ACC112 (cell line): ENCODE measurements at regions not wholly inside any gene's neighbourhood (a gene's known extent, or its start where the extent isn't known, plus 50 kb on each side); places are given as distances from the start of the nearest gene placed in this dataset.
"Not testable (repeated sequence)": the region's sequence is repeated elsewhere in the genome, so short reads cannot be mapped to it uniquely, and the experiment has no call there.

Experiments used
- H2AFZ ChIP-seq: fragments of 200-600 bp; sonication (generic); one replicate; pipeline ENCODE4 v1.6.0; 2017; ENCODE audit warnings: antibody characterized with exemption, low read length; ENCODE audit not compliant: unreplicated experiment
- H3K27ac ChIP-seq: fragments of 200-600 bp; sonication (generic); 2 replicates; pipeline ENCODE4 v1.5.1; 2014; ENCODE audit warnings: low read depth, mild to moderate bottlenecking, antibody characterized with exemption, low read length, moderate library complexity
- H3K27me3 ChIP-seq: fragments of 200-600 bp; sonication (generic); 2 replicates; pipeline ENCODE4 v1.6.1; 2014; ENCODE audit warnings: mild to moderate bottlenecking, antibody characterized with exemption, low read length, moderate library complexity, mixed read lengths; ENCODE audit not compliant: insufficient read depth
- H3K36me3 ChIP-seq: fragments of 200-600 bp; sonication (generic); 2 replicates; pipeline ENCODE4 v1.6.1; 2016; ENCODE audit warnings: mild to moderate bottlenecking, antibody characterized with exemption, low read length, moderate library complexity, mixed read lengths; ENCODE audit not compliant: insufficient read depth
- H3K4me1 ChIP-seq: fragments of 200-600 bp; sonication (generic); one replicate; pipeline ENCODE4 v1.6.1; 2016; ENCODE audit warnings: low read length, mixed read lengths; ENCODE audit not compliant: insufficient read depth, unreplicated experiment, control insufficient read depth
- H3K4me3 ChIP-seq: fragments of 200-600 bp; sonication (generic); 2 replicates; pipeline ENCODE4 v1.5.1; 2014; ENCODE audit warnings: mild to moderate bottlenecking, low read depth, low read length
- H3K79me2 ChIP-seq: fragments of 200-600 bp; sonication (generic); one replicate; pipeline ENCODE4 v1.6.0; 2016; ENCODE audit warnings: low read length; ENCODE audit not compliant: control insufficient read depth, unreplicated experiment, insufficient read depth

DNA sequence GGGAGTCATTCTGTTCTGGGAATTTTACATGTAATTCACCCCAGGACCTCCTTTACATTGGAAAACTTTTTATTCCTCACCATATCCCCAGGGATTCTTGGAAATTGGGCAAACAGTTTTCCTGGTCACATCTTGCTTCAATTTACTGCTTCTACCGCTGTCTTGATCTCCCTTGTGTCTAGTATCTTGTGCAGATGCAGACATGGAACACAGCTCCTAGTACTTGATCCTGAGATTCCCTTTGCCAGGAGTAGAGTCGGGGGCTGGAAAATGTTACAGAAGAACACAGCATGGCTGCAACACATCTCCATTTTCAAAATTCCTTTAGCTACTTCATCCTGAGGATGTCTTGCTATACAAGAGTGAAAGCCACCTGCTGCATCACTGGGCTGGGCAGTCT, 472.8 kb downstream of the PLCL1 start:
- no peaks in the 10 kb centered on the region for H3K4me1 ChIP-seq
- H3K4me3 ChIP-seq: no peak overlapping the region
- no peak overlapping the region for H2AFZ ChIP-seq
- H3K36me3 ChIP-seq: no peaks in the 10 kb centered on the region
- no peak overlapping the region for H3K27ac ChIP-seq
- no peaks in the 10 kb centered on the region for H3K79me2 ChIP-seq
- peaks cover 4% of the 10 kb centered on the region for H3K27me3 ChIP-seq

DNA sequence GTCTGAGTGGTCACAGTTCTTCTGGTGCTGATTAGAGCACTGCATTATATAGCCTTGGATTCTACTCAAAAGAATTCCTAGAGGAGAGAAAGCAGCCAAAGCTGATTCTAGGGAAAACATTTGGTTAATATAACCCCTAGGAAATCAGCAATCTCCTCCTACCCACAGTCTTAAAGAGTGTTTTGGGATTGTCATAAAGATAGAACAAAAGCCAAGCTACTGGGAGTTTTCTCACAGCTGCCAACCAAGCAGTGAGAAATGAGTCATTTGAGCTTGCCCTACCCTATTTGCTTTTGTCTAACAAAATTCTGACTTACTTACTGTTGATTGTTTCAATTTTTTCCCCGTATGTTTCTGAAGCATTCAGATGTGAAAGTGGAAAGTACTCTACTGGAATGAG, 469.3 kb downstream of the PLCL1 start:
- no peak overlapping the region for H2AFZ ChIP-seq

DNA sequence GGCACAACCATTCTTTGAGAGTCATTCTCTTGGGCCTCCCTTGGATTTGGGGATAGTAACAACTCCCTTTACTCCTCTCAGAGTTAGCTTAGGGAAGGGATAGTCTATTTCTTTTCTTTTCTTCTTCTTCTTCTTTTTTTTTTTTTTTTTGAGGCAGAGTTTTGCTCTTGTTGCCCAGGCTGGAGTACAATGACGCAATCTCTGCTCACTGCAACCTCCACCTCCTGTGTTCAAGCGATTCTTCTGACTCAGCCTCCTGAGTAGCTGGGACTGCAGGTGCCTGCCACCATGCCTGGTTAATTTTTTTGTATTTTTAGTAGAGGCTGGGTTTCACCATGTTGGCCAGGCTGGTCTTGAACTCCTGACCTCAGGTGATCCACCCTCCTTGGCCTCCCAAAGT, 465.8 kb downstream of the PLCL1 start:
- H3K79me2 ChIP-seq, H3K4me1 ChIP-seq, H2AFZ ChIP-seq, H3K4me3 ChIP-seq, H3K36me3 ChIP-seq, H3K27me3 ChIP-seq, H3K27ac ChIP-seq: not testable (repeated sequence)

More for the DNA sequence above, 469.3 kb downstream of the PLCL1 start:
- Histone ChIP-seq H3K27me3 (peaks cover 4% of the 10 kb centered on the region), H3K4me3 (no peak overlapping the region), H3K79me2 (no peaks in the 10 kb centered on the region), H3K4me1 (no peaks in the 10 kb centered on the region), H3K36me3 (no peaks in the 10 kb centered on the region), H3K27ac (no peak overlapping the region)

DNA sequence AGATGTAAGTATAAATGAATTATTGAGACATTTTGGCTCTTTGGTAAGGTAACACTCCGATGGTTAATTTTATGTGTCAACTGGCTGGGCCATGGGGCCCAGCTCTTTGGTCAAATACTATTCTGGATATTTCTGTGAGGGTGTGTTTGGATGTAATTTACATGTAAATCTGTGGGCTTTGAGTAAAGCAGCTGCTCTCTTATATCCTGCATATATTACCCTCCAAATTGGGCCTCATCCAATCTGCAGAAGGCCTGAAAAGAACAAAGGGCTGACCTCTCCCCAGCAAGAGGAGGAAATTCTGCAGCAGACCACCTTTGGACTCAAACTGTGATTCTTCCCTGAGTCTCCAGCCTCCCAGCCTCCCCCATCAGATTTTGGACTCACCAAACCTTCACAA, 464.1 kb downstream of the PLCL1 start:
- Histone ChIP-seq H3K4me1 (no peaks in the 10 kb centered on the region), H3K79me2 (no peaks in the 10 kb centered on the region), H3K4me3 (no peak overlapping the region), H3K36me3 (no peaks in the 10 kb centered on the region), H3K27ac (no peak overlapping the region), H3K27me3 (no peaks in the 10 kb centered on the region), H2AFZ (no peak overlapping the region)

DNA sequence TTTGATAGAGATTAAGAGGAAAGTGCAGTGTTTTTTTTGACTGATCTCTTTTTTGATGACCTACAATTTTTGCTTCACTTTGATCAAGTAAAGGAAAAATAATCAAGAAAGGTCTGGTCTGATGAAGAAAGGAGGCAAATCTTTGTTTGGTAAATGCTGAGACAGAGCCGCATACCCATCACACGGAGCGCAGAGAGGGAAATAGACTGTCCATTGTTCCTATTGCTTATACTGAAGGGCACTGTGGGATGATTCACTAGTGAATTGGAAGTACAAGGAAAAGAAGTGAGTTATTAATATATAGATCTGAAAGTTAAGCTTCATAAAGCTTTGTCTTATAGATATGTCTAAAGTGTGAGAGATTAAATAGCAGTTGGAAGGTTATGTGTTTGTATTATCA, 455.1 kb downstream of the PLCL1 start:
- H3K4me1 ChIP-seq: no peaks in the 10 kb centered on the region
- H3K4me3 ChIP-seq: no peak overlapping the region
- no peak overlapping the region for H3K27ac ChIP-seq
- no peak overlapping the region for H2AFZ ChIP-seq
- H3K79me2 ChIP-seq: no peaks in the 10 kb centered on the region
- H3K27me3 ChIP-seq: peaks cover 41% of the 10 kb centered on the region
- H3K36me3 ChIP-seq: no peaks in the 10 kb centered on the region

DNA sequence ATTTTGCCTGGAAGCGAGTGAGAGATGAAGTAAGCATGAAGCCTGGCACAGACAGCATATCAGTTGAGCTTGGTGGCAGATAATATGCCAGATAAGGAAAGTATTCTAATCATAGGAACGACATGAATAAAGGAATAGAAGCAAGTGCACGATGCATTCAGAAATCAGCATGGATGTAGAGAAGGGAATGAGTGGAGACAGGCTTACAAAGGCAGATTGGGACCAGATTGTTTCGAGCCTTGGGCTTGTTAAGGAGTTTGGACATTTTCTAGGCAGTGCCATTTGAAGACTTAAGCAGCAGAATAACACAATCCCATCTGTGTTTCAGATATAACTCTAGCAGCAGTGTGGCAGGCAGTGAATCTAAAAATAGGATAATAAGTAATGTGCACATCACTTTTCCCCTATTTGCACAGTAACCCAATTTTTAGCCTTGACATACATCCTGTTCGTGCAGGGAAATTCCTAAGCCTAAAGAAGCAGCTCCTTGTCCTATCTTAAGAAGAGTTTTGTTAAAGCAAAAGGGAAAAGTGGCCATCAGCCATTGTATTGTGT, 450.2 kb downstream of the PLCL1 start:
- Histone ChIP-seq H3K4me3 (no peak overlapping the region), H3K36me3 (no peaks in the 10 kb centered on the region)

DNA sequence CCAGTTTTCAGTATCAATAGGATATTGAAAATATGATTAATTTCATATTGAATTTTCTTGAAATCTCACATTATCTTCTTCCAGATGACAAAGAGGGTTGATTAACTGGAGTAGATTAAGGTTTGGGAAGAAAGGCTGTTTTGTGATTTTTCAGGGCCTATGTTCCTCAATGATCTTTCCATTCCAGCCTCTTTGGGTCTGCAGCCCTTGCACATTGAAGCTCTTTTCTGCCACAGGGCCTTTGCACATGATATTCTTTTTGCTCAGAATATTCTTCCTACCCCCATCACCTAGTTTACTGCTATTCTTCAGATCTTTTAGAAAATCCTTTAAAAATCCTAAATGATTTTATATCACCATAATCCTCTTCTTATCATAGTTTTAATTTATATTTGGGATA, 449.6 kb downstream of the PLCL1 start:
- H3K4me1 ChIP-seq: no peaks in the 10 kb centered on the region
- no peaks in the 10 kb centered on the region for H3K36me3 ChIP-seq
- no peak overlapping the region for H2AFZ ChIP-seq
- peaks cover 36% of the 10 kb centered on the region for H3K27me3 ChIP-seq
- no peaks in the 10 kb centered on the region for H3K79me2 ChIP-seq
- H3K27ac ChIP-seq: no peak overlapping the region
- no peak overlapping the region for H3K4me3 ChIP-seq

More for the DNA sequence above, 450.2 kb downstream of the PLCL1 start:
- Histone ChIP-seq H3K4me1 (no peaks in the 10 kb centered on the region), H3K79me2 (no peaks in the 10 kb centered on the region), H3K27me3 (peaks cover 39% of the 10 kb centered on the region), H3K27ac (no peak overlapping the region), H2AFZ (no peak overlapping the region)

DNA sequence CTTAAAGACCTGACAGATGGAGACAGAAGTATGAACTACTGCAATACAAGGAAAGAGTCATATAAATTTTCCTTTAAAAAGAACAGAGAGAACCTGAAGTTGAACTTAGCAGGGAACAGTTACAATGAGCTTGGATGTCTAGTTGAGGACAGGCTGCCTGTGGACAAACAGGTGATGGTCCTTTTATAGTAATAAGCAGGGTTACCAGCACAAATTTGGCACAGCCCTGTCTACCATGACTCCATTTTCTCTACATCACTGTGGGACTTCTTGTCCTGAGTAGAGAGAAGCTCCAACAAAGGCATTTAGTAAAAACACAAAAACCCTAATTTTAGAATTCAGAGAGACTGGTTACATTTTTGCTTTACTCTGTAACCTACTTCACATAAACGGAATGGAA, 448.1 kb downstream of the PLCL1 start:
- Histone ChIP-seq H3K4me1 (no peaks in the 10 kb centered on the region), H3K79me2 (no peaks in the 10 kb centered on the region), H3K4me3 (no peak overlapping the region), H3K36me3 (no peaks in the 10 kb centered on the region), H2AFZ (no peak overlapping the region), H3K27ac (no peak overlapping the region), H3K27me3 (peaks cover 23% of the 10 kb centered on the region; the same call in 1 of the 2 replicates)

DNA sequence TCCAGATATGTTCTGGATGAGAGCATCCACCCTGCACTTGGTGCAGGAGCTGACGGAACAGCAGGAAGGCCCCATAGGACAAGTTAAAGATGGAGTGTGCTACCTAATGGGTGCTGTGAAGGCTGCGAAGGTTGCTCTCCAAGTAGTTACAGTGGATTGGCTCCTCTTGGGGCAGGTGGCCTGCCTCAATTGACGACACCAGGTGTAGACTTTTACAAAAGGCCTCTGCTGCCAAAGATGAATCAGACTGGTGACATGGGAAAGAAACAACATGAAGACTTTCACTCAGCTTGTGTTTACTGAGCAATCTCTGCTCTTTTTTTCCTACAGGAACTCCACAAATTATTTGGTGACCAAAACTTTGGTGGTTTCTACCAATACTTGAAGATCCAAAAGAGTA, 437.7 kb downstream of the PLCL1 start:
- no peak overlapping the region for H2AFZ ChIP-seq
- no peaks in the 10 kb centered on the region for H3K4me1 ChIP-seq
- H3K4me3 ChIP-seq: no peak overlapping the region
- H3K79me2 ChIP-seq: no peaks in the 10 kb centered on the region
- H3K36me3 ChIP-seq: no peaks in the 10 kb centered on the region
- peaks cover 20% of the 10 kb centered on the region for H3K27me3 ChIP-seq
- no peak overlapping the region for H3K27ac ChIP-seq

DNA sequence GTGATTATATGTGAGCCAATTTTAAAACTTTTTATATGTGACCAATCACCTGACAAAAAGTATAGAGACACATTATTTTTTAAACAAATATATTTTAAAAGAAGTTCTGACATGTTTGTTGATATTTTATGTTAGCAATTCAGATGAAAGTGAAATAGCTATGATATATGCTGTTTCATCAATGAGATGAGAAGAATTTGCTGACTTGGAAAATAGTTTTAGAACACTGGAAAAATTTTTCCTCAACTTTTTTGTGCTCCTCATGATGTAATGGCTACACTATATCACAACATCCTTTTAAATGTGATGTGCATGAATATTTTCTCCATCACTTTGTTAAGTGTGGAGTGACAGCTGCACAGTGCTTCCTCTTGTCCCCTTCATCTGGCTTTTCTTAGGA, 434.0 kb downstream of the PLCL1 start:
- H3K79me2 ChIP-seq: no peaks in the 10 kb centered on the region
- H3K27ac ChIP-seq: no peak overlapping the region
- H2AFZ ChIP-seq: no peak overlapping the region
- no peaks in the 10 kb centered on the region for H3K36me3 ChIP-seq
- no peak overlapping the region for H3K4me3 ChIP-seq
- H3K4me1 ChIP-seq: no peaks in the 10 kb centered on the region
- peaks cover 13% of the 10 kb centered on the region for H3K27me3 ChIP-seq

DNA sequence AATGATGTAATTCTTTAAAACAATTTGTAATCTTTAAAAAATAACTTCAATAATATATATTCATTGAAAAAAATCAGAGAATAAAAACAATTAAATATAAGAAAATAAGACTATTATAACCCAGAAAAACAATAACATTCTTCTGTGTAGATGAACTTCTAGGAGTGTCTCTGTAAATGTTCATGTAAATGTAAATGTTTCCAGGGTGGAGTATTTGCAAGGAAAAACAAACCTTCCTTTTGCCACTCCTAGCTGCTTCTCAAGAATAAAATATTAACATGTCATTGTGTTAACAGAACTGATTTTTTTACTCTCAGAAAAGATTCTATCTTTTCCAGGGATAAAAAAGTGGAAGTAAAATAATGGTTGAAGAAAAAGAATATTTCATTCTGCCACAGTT, 431.9 kb downstream of the PLCL1 start:
- Histone ChIP-seq H3K27ac (no peak overlapping the region), H3K4me1 (no peaks in the 10 kb centered on the region), H3K27me3 (peaks cover 12% of the 10 kb centered on the region), H2AFZ (no peak overlapping the region), H3K4me3 (no peak overlapping the region), H3K79me2 (no peaks in the 10 kb centered on the region), H3K36me3 (no peaks in the 10 kb centered on the region)
